CD4-positive, alpha-beta T cell treated with Interleukin-17A for 1 hour (primary cell): ENCODE measurements at regions not wholly inside any gene's neighbourhood (a gene's known extent, or its start where the extent isn't known, plus 50 kb on each side); places are given as distances from the start of the nearest gene placed in this dataset.

Experiments
- DNase-seq: peaks from one replicate; pipeline ENCODE4 v3.0.0-alpha.2; 2020

- no peak for DNase-seq
These were observed 315.8 kb downstream of the CASP12 start for GRCh38 chr11:104582431-104582830.

- DNase-seq = no peak
These were observed 316.8 kb downstream of the CASP12 start for GRCh38 chr11:104581246-104581980.

GRCh38 chr11:104573441-104573990, 324.7 kb downstream of the CASP12 start:
- no peak for DNase-seq

- no peak for DNase-seq
These were observed 326.0 kb downstream of the CASP12 start for GRCh38 chr11:104572279-104572678.

- no peak for DNase-seq
These were observed 328.1 kb downstream of the CASP12 start for GRCh38 chr11:104570078-104570701.

- DNase-seq = no peak
These were observed 332.7 kb downstream of the CASP12 start for GRCh38 chr11:104565583-104565961.

- no peak for DNase-seq
These were observed 333.2 kb downstream of the CASP12 start for GRCh38 chr11:104564921-104565582.

- DNase-seq = no peak
These were observed 341.5 kb downstream of the CASP12 start for GRCh38 chr11:104556606-104557301.

GRCh38 chr11:104549019-104549418, 349.2 kb downstream of the CASP12 start:
- DNase-seq = no peak

- DNase-seq = no peak
These were observed 350.1 kb downstream of the CASP12 start for GRCh38 chr11:104547996-104548661.

- no peak for DNase-seq
These were observed 351.8 kb downstream of the CASP12 start for GRCh38 chr11:104546501-104546900.

GRCh38 chr11:104541701-104542100, 356.6 kb downstream of the CASP12 start:
- no peak for DNase-seq

- no peak for DNase-seq
These were observed 359.9 kb downstream of the CASP12 start for GRCh38 chr11:104538313-104538712.

- no peak for DNase-seq
These were observed 364.0 kb downstream of the CASP12 start for GRCh38 chr11:104534278-104534677.

- no peak for DNase-seq
These were observed 366.4 kb downstream of the CASP12 start for GRCh38 chr11:104531894-104532293.

GRCh38 chr11:104531075-104531474, 367.1 kb upstream of the PDGFD start:
- DNase-seq = peak; percentile 34

- DNase-seq = no peak
These were observed 366.0 kb upstream of the PDGFD start for GRCh38 chr11:104529906-104530305.

GRCh38 chr11:104529213-104529612, 365.3 kb upstream of the PDGFD start:
- no peak for DNase-seq

GRCh38 chr11:104526006-104526405, 362.1 kb upstream of the PDGFD start:
- DNase-seq = no peak

- no peak for DNase-seq
These were observed 361.5 kb upstream of the PDGFD start for GRCh38 chr11:104525416-104525815.

- no peak for DNase-seq
These were observed 360.3 kb upstream of the PDGFD start for GRCh38 chr11:104524254-104524653.

- DNase-seq = no peak
These were observed 359.7 kb upstream of the PDGFD start for GRCh38 chr11:104523611-104524010.

- no peak for DNase-seq
These were observed 358.7 kb upstream of the PDGFD start for GRCh38 chr11:104522650-104523049.
